Neural cell (in vitro differentiated cells): ENCODE measurements at regions not wholly inside any gene's neighbourhood (a gene's known extent, or its start where the extent isn't known, plus 50 kb on each side); places are given as distances from the start of the nearest gene placed in this dataset.

Experiments used
- CTCF ChIP-seq: fragments of 450-650 bp; IDR thresholded peaks from 2 replicates; pipeline ENCODE4 v1.5.1; 2014; ENCODE audit warnings: antibody characterized with exemption, mild to moderate bottlenecking, moderate library complexity; ENCODE audit not compliant: poor library complexity, severe bottlenecking
- EP300 ChIP-seq: fragments of 450-650 bp; conservative IDR thresholded peaks from 2 replicates; pipeline ENCODE4 v1.6.1; 2014; ENCODE audit warnings: antibody characterized with exemption, mild to moderate bottlenecking, moderate library complexity; ENCODE audit not compliant: poor library complexity, severe bottlenecking
- EZH2 ChIP-seq: fragments of 200-600, 300-800 bp; shearing (Covaris generic), sonication (generic); IDR thresholded peaks from 2 replicates; pipeline ENCODE4 v1.6.1; 2014; ENCODE audit warnings: antibody characterized with exemption, low read length, borderline replicate concordance, mild to moderate bottlenecking; ENCODE audit not compliant: insufficient read depth, poor library complexity, severe bottlenecking
- POLR2AphosphoS5 ChIP-seq: IDR thresholded peaks from 2 replicates; pipeline ENCODE4 v1.6.1; 2012
- REST ChIP-seq: IDR thresholded peaks from 2 replicates; pipeline ENCODE4 v1.6.1; 2012; ENCODE audit warnings: borderline replicate concordance
- SMC3 ChIP-seq: fragments of 450-650 bp; conservative IDR thresholded peaks from 2 replicates; pipeline ENCODE4 v1.6.1; 2014; ENCODE audit warnings: antibody characterized with exemption, mild to moderate bottlenecking, moderate library complexity; ENCODE audit not compliant: poor library complexity
- TAF1 ChIP-seq: IDR thresholded peaks from 2 replicates; pipeline ENCODE4 v1.6.1; 2012; ENCODE audit warnings: low read depth

GRCh38 chr18:40109252-40110049 is 1845.6 kb upstream of the PIK3C3 start:
- TF ChIP-seq CTCF = no peak
- TF ChIP-seq POLR2AphosphoS5 = no peak
- TF ChIP-seq EP300 = no peak
- no peak for TF ChIP-seq REST
- no peak for TF ChIP-seq EZH2
- no peak for TF ChIP-seq TAF1
- TF ChIP-seq SMC3 = no peak
